ENCODE measurements at regions not wholly inside any gene's neighbourhood (a gene's known extent, or its start where the extent isn't known, plus 50 kb on each side); places are given as distances from the start of the nearest gene placed in this dataset.

- Histone ChIP-seq H3K27ac (ENCODE audit: low read depth, low read length) (no peak overlapping the region), H3K79me2 (ENCODE audit: insufficient read depth, low read length) (no peaks in the 10 kb centered on the region), H3K36me3 (ENCODE audit: insufficient read depth, low read length) (no peaks in the 10 kb centered on the region), H2AFZ (ENCODE audit: low read depth, low read length) (no peak overlapping the region), H3K9ac (ENCODE audit: low read length) (no peak overlapping the region), H3K4me2 (ENCODE audit: low read length) (no peak overlapping the region), H3K4me3 (ENCODE audit: insufficient read depth, low read depth, low read length) (no peak overlapping the region), H4K20me1 (ENCODE audit: insufficient read depth, low read length) (no peaks in the 10 kb centered on the region), H3K27me3 (ENCODE audit: insufficient read depth, low read length) (no peaks in the 10 kb centered on the region), H3K4me1 (ENCODE audit: insufficient read depth, low read length) (no peaks in the 10 kb centered on the region), H3K9me3 (ENCODE audit: insufficient read depth, low read depth, low read length) (no peaks in the 10 kb centered on the region)
- no peak for TF ChIP-seq EZH2 (IDR thresholded peaks at IDR 0.05; ENCODE audit: insufficient read depth, low read length)
- TF ChIP-seq, protein P1, sequence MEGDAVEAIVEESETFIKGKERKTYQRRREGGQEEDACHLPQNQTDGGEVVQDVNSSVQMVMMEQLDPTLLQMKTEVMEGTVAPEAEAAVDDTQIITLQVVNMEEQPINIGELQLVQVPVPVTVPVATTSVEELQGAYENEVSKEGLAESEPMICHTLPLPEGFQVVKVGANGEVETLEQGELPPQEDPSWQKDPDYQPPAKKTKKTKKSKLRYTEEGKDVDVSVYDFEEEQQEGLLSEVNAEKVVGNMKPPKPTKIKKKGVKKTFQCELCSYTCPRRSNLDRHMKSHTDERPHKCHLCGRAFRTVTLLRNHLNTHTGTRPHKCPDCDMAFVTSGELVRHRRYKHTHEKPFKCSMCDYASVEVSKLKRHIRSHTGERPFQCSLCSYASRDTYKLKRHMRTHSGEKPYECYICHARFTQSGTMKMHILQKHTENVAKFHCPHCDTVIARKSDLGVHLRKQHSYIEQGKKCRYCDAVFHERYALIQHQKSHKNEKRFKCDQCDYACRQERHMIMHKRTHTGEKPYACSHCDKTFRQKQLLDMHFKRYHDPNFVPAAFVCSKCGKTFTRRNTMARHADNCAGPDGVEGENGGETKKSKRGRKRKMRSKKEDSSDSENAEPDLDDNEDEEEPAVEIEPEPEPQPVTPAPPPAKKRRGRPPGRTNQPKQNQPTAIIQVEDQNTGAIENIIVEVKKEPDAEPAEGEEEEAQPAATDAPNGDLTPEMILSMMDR (IDR thresholded peaks at IDR 0.05; ENCODE audit: insufficient read depth, low read depth, low read length) = no peak
- Mint-ChIP-seq H3K4me3 (ENCODE audit: unreplicated experiment) (no peak overlapping the region), H3K4me1 (ENCODE audit: low read depth, unreplicated experiment) (no peaks in the 10 kb centered on the region), H3K27me3 (ENCODE audit: low read depth, unreplicated experiment) (peaks cover 4% of the 10 kb centered on the region), H3K36me3 (ENCODE audit: low read depth, unreplicated experiment) (no peaks in the 10 kb centered on the region), H3K9me3 (ENCODE audit: unreplicated experiment) (peaks cover under 1% of the 10 kb centered on the region), H3K27ac (ENCODE audit: unreplicated experiment) (no peak overlapping the region)
- FAIRE-seq (no peak), DNase-seq (ENCODE audit: low read depth) (no peak)
Measured at GRCh38 chr11:122394313-122394712, 261.2 kb upstream of the UBASH3B start.

GRCh38 chr11:122393209-122393860, 262.2 kb upstream of the UBASH3B start:
- Mint-ChIP-seq H3K36me3 (ENCODE audit: low read depth, unreplicated experiment) (no peaks in the 10 kb centered on the region), H3K4me3 (ENCODE audit: unreplicated experiment) (no peak overlapping the region), H3K9me3 (ENCODE audit: unreplicated experiment) (peaks cover 2% of the 10 kb centered on the region), H3K27ac (ENCODE audit: unreplicated experiment) (no peak overlapping the region), H3K4me1 (ENCODE audit: low read depth, unreplicated experiment) (no peaks in the 10 kb centered on the region), H3K27me3 (ENCODE audit: low read depth, unreplicated experiment) (peaks cover 6% of the 10 kb centered on the region)
- no peak overlapping the region for H2AFZ ChIP-seq (ENCODE audit: low read depth, low read length)
- H3K79me2 ChIP-seq (ENCODE audit: insufficient read depth, low read length) = no peaks in the 10 kb centered on the region
- H3K27ac ChIP-seq (ENCODE audit: low read depth, low read length) = no peak overlapping the region
- no peak overlapping the region for H3K4me2 ChIP-seq (ENCODE audit: low read length)
- FAIRE-seq = no peak
- H3K9ac ChIP-seq (ENCODE audit: low read length) = no peak overlapping the region
- H3K9me3 ChIP-seq (ENCODE audit: insufficient read depth, low read depth, low read length) = no peaks in the 10 kb centered on the region
- no peaks in the 10 kb centered on the region for H3K36me3 ChIP-seq (ENCODE audit: insufficient read depth, low read length)
- H3K4me3 ChIP-seq (ENCODE audit: insufficient read depth, low read depth, low read length) = no peak overlapping the region
- TF ChIP-seq, protein P1 (IDR thresholded peaks at IDR 0.05; ENCODE audit: insufficient read depth, low read depth, low read length) = no peak
- no peak for TF ChIP-seq EZH2 (IDR thresholded peaks at IDR 0.05; ENCODE audit: insufficient read depth, low read length)
- DNase-seq (ENCODE audit: low read depth) = no peak
- no peaks in the 10 kb centered on the region for H3K4me1 ChIP-seq (ENCODE audit: insufficient read depth, low read length)
- no peaks in the 10 kb centered on the region for H3K27me3 ChIP-seq (ENCODE audit: insufficient read depth, low read length)
- H4K20me1 ChIP-seq (ENCODE audit: insufficient read depth, low read length) = no peaks in the 10 kb centered on the region

- Histone ChIP-seq H3K9me3 (ENCODE audit: insufficient read depth, low read depth, low read length) (no peaks in the 10 kb centered on the region), H3K79me2 (ENCODE audit: insufficient read depth, low read length) (no peaks in the 10 kb centered on the region), H3K4me1 (ENCODE audit: insufficient read depth, low read length) (no peaks in the 10 kb centered on the region), H4K20me1 (ENCODE audit: insufficient read depth, low read length) (no peaks in the 10 kb centered on the region), H2AFZ (ENCODE audit: low read depth, low read length) (no peak overlapping the region), H3K27ac (ENCODE audit: low read depth, low read length) (no peak overlapping the region), H3K27me3 (ENCODE audit: insufficient read depth, low read length) (no peaks in the 10 kb centered on the region), H3K9ac (ENCODE audit: low read length) (no peak overlapping the region), H3K36me3 (ENCODE audit: insufficient read depth, low read length) (no peaks in the 10 kb centered on the region), H3K4me3 (ENCODE audit: insufficient read depth, low read depth, low read length) (no peak overlapping the region), H3K4me2 (ENCODE audit: low read length) (no peak overlapping the region)
- no peak for FAIRE-seq
- Mint-ChIP-seq H3K4me3 (ENCODE audit: unreplicated experiment) (no peak overlapping the region), H3K9me3 (ENCODE audit: unreplicated experiment) (peaks cover 2% of the 10 kb centered on the region), H3K27ac (ENCODE audit: unreplicated experiment) (no peak overlapping the region), H3K36me3 (ENCODE audit: low read depth, unreplicated experiment) (no peaks in the 10 kb centered on the region), H3K27me3 (ENCODE audit: low read depth, unreplicated experiment) (peaks cover 6% of the 10 kb centered on the region), H3K4me1 (ENCODE audit: low read depth, unreplicated experiment) (no peaks in the 10 kb centered on the region)
- DNase-seq (ENCODE audit: low read depth) = no peak
- no peak for TF ChIP-seq EZH2 (IDR thresholded peaks at IDR 0.05; ENCODE audit: insufficient read depth, low read length)
- TF ChIP-seq, protein P1 (IDR thresholded peaks at IDR 0.05; ENCODE audit: insufficient read depth, low read depth, low read length) = no peak
Measured at GRCh38 chr11:122392508-122392907, 263.0 kb upstream of the UBASH3B start.

Data from astrocyte (in vitro differentiated cells and primary cell).